Esophagus (tissue), 2 donors: ENCODE measurements at regions not wholly inside any gene's neighbourhood (a gene's known extent, or its start where the extent isn't known, plus 50 kb on each side); places are given as distances from the start of the nearest gene placed in this dataset.
A peak's percentile ranks its signal among the peaks of the same experiment; 100 is the strongest.

Source experiments
- H3K27ac ChIP-seq, 2 donors: one replicate each; pipeline ENCODE4 v1.5.1; 2013; ENCODE audit warnings: low read depth in 2 of 2, mild to moderate bottlenecking in 2 of 2, inconsistent platforms in 1 of 2, low read length in 1 of 2, moderate library complexity in 1 of 2
- H3K27me3 ChIP-seq, 2 donors: one replicate each; pipeline ENCODE4 v1.6.1; 2013; ENCODE audit warnings: low read length in 2 of 2, control low read depth in 1 of 2, mild to moderate bottlenecking in 1 of 2; ENCODE audit not compliant: insufficient read depth in 2 of 2, control insufficient read depth in 1 of 2
- H3K36me3 ChIP-seq, 2 donors: one replicate each; pipeline ENCODE4 v1.6.1; 2013; ENCODE audit warnings: low read length in 1 of 2; ENCODE audit not compliant: control insufficient read depth in 2 of 2, insufficient read depth in 2 of 2
- H3K4me1 ChIP-seq, 2 donors: one replicate each; pipeline ENCODE4 v1.6.1; 2013; ENCODE audit warnings: low read length in 1 of 2; ENCODE audit not compliant: control insufficient read depth in 2 of 2, insufficient read depth in 2 of 2
- H3K4me3 ChIP-seq, 2 donors: one replicate each; pipeline ENCODE4 v1.5.1; 2013; ENCODE audit warnings: low read length in 2 of 2, mild to moderate bottlenecking in 2 of 2, low read depth in 1 of 2, moderate library complexity in 1 of 2
- H3K9me3 ChIP-seq, 2 donors: one replicate each; pipeline ENCODE4 v1.6.1; 2013; ENCODE audit warnings: mild to moderate bottlenecking in 2 of 2, low read depth in 1 of 2, low read length in 1 of 2, moderate library complexity in 1 of 2; ENCODE audit not compliant: control insufficient read depth in 2 of 2, insufficient read depth in 1 of 2
- WGBS, 2 donors: extraction: QIAGEN DNeasy Blood & Tissue Kit; methylation state at CpG; one replicate each; pipeline ENCODE4 v1.1.7; 2013; 5-methylcytosine and 5-hydroxymethylcytosine counted together
- donor health status: healthy with polysubstance abuse.
- donor health status: Bipolar disorder and iron deficiency.

GRCh38 chr20:3330046-3330741 is 77.3 kb downstream of the DNAAF9 start:
- Histone ChIP-seq H3K27me3 (no peaks in the 10 kb centered on the region), H3K4me3 (no peak overlapping the region), H3K36me3 (peaks cover 5 to 13% of the 10 kb centered on the region in 2 donors), H3K9me3 (no peaks in the 10 kb centered on the region), H3K4me1 (peaks cover 0 to 8% of the 10 kb centered on the region in 2 donors), H3K27ac (peak overlapping the region in 1 of 2 donors; percentile 21)
- WGBS, 2 donors = 76 to 81% methylated on average over 4 of the region's 4 CpGs

- H3K27ac ChIP-seq = no peak overlapping the region
- peaks cover 0 to 8% of the 10 kb centered on the region in 2 donors for H3K4me1 ChIP-seq
- H3K4me3 ChIP-seq = no peak overlapping the region
- H3K27me3 ChIP-seq = no peaks in the 10 kb centered on the region
- H3K9me3 ChIP-seq = no peaks in the 10 kb centered on the region
- WGBS, 2 donors = 84 to 87% methylated on average over 4 of the region's 4 CpGs
- H3K36me3 ChIP-seq = peaks cover 9 to 13% of the 10 kb centered on the region in 2 donors
Observed at GRCh38 chr20:3328501-3328900, 79.0 kb downstream of the DNAAF9 start.

- no peaks in the 10 kb centered on the region for H3K27me3 ChIP-seq
- peaks cover 0 to 8% of the 10 kb centered on the region in 2 donors for H3K4me1 ChIP-seq
- 61 to 68% methylated on average over 7 of the region's 7 CpGs for WGBS, 2 donors
- no peaks in the 10 kb centered on the region for H3K9me3 ChIP-seq
- H3K27ac ChIP-seq = peak overlapping the region; percentile 29 to 45
- no peak overlapping the region for H3K4me3 ChIP-seq
- H3K36me3 ChIP-seq = peaks cover 9 to 18% of the 10 kb centered on the region in 2 donors
Observed at GRCh38 chr20:3326779-3327521, 80.5 kb downstream of the DNAAF9 start.

DNA sequence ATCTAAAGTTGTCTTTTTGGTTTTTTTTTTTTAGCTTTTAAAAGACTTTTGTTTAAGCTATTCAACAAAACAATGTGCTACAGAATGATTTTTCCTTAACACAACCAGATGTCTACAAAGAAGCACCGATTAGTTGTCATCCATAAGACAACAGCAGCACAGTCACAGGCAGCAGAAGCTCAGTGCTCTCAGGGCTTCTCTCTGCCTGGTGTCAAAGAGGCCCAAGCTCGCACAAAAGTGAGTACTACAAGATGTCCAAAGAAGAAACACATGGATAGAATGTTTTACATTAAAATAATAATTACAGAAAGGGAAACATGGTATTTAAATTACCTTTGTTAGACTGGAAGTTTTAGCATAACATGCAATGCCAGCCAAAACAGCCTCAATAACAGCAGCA is 81.6 kb downstream of the DNAAF9 start:
- no peaks in the 10 kb centered on the region for H3K9me3 ChIP-seq
- H3K36me3 ChIP-seq = peaks cover 9 to 10% of the 10 kb centered on the region in 2 donors
- WGBS, 2 donors = 89 to 91% methylated on average over 2 of the region's 2 CpGs
- no peak overlapping the region for H3K4me3 ChIP-seq
- no peak overlapping the region for H3K27ac ChIP-seq
- no peaks in the 10 kb centered on the region for H3K27me3 ChIP-seq
- peaks cover 0 to 8% of the 10 kb centered on the region in 2 donors for H3K4me1 ChIP-seq

DNA sequence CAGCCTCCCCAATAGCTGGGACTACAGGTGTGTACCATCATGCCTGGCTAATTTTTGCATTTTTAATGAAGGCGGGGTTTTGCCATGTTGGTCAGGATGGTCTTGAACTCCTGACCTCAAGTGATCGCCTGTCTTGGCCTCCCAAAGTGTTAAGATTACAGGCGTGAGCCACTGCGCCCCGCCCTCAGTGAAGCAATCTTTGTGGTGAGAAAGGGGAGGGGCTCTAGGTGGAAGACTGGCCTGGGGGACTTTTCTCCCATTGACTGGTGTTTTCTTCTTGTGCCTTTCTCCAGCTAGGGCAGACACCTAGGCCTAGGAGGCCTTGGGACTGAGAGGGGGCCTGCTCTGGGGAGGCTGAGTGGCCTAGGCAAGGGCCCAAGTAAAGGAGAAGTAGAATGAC is 84.1 kb downstream of the DNAAF9 start:
- 69 to 85% methylated on average over 5 of the region's 5 CpGs for WGBS, 2 donors
- no peak overlapping the region for H3K4me3 ChIP-seq
- H3K9me3 ChIP-seq = no peaks in the 10 kb centered on the region
- H3K36me3 ChIP-seq = peaks cover 9 to 10% of the 10 kb centered on the region in 2 donors
- no peaks in the 10 kb centered on the region for H3K27me3 ChIP-seq
- H3K27ac ChIP-seq = no peak overlapping the region
- H3K4me1 ChIP-seq = peaks cover 0 to 8% of the 10 kb centered on the region in 2 donors

DNA sequence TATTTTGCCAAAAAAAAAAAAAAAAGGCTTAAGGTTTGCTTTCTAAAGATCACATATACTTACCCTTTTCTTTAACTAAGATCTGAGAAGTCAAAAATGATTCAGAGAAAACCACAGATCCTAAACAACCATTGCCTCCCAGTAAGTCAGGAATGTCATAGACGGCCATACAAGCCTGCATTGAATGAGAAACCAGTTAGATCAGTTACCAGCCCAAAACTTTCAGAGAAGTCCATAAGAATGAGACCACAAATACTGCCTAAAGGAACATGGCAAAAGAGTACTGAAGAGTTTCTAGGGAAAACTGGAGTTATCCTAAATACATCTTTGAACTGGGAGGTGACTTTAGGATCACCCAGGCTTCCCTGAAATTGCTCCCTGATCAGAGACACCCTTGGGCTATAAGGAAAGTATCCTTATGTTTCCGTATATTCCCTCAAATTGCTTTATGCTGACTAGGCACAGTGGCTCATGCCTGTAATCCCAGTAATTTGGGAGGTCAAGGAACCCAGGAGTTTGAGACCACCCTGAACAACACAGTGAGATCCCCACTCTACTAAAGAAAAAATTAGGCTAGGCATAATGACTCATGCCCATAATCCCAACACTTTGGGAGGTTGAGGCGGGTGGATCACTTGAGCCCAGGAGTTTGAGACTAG is 79.4 kb upstream of the SLC4A11 start:
- H3K27me3 ChIP-seq = no peaks in the 10 kb centered on the region
- H3K27ac ChIP-seq = no peak overlapping the region
- H3K4me3 ChIP-seq = no peak overlapping the region
- no peaks in the 10 kb centered on the region for H3K9me3 ChIP-seq
- H3K36me3 ChIP-seq = peaks cover 4 to 7% of the 10 kb centered on the region in 2 donors
- WGBS, 2 donors = 54 to 73% methylated on average over 3 of the region's 3 CpGs
- H3K4me1 ChIP-seq = peaks cover 0 to 9% of the 10 kb centered on the region in 2 donors

- Histone ChIP-seq H3K4me1 (peaks cover 0 to 9% of the 10 kb centered on the region in 2 donors), H3K27me3 (no peaks in the 10 kb centered on the region), H3K36me3 (peaks cover 0 to 6% of the 10 kb centered on the region in 2 donors), H3K9me3 (no peaks in the 10 kb centered on the region), H3K27ac (peak overlapping the region in 1 of 2 donors; percentile 16), H3K4me3 (no peak overlapping the region)
- 49 to 63% methylated on average over 7 of the region's 7 CpGs for WGBS, 2 donors
Observed at GRCh38 chr20:3316136-3316535, 77.1 kb upstream of the SLC4A11 start.

GRCh38 chr20:3315136-3315535 is 76.1 kb upstream of the SLC4A11 start:
- no peaks in the 10 kb centered on the region for H3K9me3 ChIP-seq
- WGBS, 2 donors = 53 to 65% methylated on average over 2 of the region's 2 CpGs
- H3K36me3 ChIP-seq = peaks cover 0 to 4% of the 10 kb centered on the region in 2 donors
- peak overlapping the region in 1 of 2 donors; percentile 35 for H3K27ac ChIP-seq
- peaks cover 0 to 9% of the 10 kb centered on the region in 2 donors for H3K4me1 ChIP-seq
- H3K27me3 ChIP-seq = no peaks in the 10 kb centered on the region
- no peak overlapping the region for H3K4me3 ChIP-seq

GRCh38 chr20:3314391-3314790 is 75.4 kb upstream of the SLC4A11 start:
- 92 to 93% methylated on average over 1 of the region's 1 CpG for WGBS, 2 donors
- H3K27ac ChIP-seq = peak overlapping the region; percentile 9 to 70
- no peaks in the 10 kb centered on the region for H3K9me3 ChIP-seq
- peaks cover 0 to 4% of the 10 kb centered on the region in 2 donors for H3K36me3 ChIP-seq
- H3K4me3 ChIP-seq = no peak overlapping the region
- peaks cover 0 to 9% of the 10 kb centered on the region in 2 donors for H3K4me1 ChIP-seq
- no peaks in the 10 kb centered on the region for H3K27me3 ChIP-seq
